Hematopoietic multipotent progenitor cell treated with erythropoietin and hydrocortisone succinate and interleukin-3 and kit ligand, for 6 days (in vitro differentiated cells): ENCODE measurements at regions not wholly inside any gene's neighbourhood (a gene's known extent, or its start where the extent isn't known, plus 50 kb on each side); places are given as distances from the start of the nearest gene placed in this dataset.

Experiments used
- DNase-seq: peaks from one replicate; pipeline ENCODE4 v3.0.0-alpha.2; 2015

GRCh38 chr9:108015690-108016089 is 526.1 kb upstream of the KLF4 start:
- DNase-seq = no peak

DNA sequence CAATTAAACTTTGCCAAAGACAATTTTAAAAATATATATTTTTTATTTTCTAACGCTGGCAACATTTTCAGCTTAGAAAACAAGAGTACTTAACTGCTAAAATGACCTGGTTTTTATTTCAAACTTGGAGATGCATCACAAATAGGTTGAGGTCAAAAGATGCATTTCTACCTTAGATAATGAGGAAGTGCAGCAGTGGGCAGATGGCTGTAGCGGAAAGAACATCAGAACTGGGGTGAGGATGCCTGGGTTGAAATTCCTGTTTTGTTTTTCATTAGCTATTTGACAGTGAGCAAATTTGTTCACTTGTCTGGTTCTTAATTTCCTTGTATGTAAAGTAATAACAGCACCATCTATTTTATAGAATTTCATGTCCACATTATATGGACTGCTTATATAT is 524.8 kb upstream of the KLF4 start:
- no peak for DNase-seq

DNA sequence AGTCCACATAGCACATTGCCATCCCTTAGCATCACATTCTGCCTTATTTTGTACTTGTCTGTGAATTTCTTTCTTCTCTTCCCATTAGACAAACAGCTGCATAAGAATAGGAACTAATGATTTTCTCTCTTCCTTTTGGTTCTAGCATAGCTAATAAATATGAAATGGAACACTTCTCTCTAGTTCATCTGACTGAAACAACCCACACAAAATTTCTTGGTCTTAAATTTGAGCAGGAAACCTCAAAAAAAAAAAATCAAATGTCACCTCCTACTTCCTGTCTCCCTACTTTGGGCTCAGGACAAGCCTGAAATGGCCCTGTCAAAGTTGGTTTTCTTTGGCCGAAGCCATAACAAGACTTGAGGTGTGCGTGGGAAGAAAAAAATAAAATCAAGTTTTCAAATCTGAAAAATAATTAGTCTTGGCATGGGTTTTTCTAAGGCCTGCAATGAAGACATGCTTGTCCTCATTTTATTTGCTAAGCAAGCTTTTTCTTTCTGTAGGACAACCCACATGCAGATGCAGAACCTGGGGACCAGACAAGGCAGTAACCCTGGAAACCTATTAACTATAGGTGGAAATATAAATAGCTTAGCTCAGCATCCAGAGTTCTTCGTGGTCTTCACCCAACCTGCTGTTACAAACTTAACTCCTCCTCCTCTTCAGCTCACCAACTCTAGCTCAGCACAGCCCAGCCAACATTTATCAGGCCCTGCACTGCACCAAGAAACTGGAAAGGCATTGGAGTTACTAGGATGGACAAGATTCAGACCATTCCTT is 523.5 kb upstream of the KLF4 start:
- no peak for DNase-seq

DNA sequence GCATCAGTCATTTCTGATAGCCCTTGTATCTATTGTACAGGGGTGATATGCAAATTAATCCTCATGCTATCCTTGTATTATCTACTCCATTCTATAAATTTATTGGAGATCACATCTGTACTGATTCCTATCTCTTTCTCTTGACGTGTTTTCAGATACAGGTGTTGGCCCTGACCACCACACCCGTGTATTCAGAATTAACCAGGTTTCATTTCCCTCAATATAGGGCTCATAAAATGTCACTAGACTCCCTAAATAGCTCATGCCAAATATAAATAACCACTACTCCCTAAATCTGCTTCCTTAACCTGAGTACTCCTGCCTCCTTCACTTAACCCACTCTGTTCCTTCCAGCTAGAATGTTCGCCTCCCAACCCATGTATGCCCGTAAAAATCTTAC is 522.8 kb upstream of the KLF4 start:
- no peak for DNase-seq

- DNase-seq = no peak
Observed at GRCh38 chr9:108003526-108003925, 514.0 kb upstream of the KLF4 start.

GRCh38 chr9:108002371-108002956 is 512.9 kb upstream of the KLF4 start:
- DNase-seq = no peak

DNA sequence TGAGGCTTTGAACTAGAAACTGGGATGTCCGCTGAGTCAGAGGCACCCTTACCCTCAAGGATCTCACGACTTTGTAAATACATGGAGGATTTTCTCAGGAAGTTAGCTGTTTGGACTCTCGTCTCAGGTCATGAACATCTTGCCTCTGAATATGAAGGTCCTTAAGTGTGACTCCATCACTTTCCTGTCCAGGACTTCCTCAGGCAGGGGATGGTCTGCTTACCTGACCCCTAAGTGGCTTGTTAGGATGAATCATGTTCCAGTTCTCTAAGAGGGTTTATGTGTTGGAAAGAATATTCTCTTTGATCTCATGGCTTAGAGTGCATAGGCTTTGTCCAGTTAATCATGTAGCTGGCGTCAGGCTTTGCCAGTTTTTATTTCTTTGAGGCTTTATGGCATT is 511.7 kb upstream of the KLF4 start:
- DNase-seq = no peak

DNA sequence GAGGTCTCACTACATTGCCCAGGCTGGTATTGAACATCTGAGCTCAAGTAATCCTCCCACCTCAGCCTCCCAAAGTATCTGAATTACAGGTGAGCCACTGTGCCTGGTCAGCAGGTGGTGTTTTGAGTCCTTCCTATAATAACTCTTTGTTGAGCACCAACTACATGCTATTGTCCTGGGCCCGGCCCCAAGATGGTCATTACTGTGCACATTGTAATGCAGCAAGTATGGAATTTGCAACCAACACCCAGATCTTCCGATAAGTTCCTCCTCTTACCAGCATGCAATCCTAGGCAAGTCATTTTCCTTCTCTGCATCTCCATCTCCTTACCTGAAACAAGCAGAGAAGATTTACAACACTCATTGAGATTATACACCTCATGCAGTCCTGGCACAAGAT is 510.3 kb upstream of the KLF4 start:
- DNase-seq = no peak

DNA sequence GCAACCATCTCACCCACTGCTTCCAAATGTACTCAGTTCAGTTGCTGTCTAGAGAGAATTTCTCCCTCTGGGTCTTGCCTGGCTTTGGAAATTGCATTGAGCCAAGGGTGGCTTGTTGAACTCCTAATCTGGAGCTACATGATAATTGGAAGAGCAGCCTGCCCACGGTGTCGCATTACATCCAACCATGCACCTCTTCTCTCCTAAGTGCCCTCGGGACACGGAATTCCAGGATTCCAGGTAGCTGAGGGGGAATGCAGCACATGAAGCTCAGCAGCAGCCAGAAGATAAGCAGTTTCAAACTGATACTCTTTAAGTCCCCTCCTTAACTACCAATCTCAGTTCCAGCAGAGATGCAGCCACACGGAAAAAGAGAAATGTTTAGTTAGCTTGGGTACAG is 509.4 kb upstream of the KLF4 start:
- no peak for DNase-seq

GRCh38 chr9:107994648-107995047 is 505.1 kb upstream of the KLF4 start:
- no peak for DNase-seq

GRCh38 chr9:107992271-107992670 is 502.7 kb upstream of the KLF4 start:
- DNase-seq = peak; percentile 7

DNA sequence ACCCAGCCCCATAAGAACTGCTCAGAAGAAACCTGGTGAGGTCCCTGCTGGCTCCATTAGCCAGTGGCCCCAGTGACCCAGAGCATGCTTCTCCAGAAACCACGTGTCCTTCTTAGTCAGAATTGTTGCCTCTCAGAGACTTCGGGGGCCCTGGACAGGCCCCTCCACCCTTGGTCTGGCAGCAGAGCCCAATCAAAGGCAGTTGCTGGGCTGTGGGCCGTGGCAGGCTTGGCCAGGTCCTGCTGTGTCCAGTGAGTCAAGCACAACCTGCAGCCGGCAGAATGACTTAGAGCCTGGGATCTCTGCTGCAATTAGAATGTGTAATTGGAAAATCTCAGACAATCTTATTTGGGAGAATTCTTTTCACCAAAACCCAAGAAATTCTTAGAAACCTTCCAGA is 502.0 kb upstream of the KLF4 start:
- DNase-seq = no peak

- peak; percentile 42 for DNase-seq
Observed at GRCh38 chr9:107989544-107989943, 500.0 kb upstream of the KLF4 start.

DNA sequence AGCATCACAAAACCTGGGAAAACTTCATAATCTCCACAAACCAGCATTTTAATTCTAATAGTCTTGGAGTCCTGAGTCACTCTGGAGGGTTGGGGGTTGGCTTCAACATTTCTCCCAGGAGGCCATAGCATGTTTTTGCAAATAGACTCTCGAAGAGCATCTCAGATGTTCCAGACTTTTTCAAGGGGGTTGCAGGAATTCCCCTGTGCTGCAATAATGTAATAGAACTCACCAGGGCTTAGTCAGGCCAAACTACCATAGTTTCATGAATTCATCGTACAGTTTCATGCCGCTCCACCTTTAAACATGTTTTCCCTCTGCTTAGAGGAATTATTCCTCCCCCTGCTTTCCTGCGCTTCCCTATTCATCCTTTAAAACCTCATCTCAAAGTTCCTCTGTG is 499.5 kb upstream of the KLF4 start:
- DNase-seq = no peak

- DNase-seq = no peak
Observed at GRCh38 chr9:107984956-107985355, 495.4 kb upstream of the KLF4 start.

GRCh38 chr9:107983762-107984161 is 494.2 kb upstream of the KLF4 start:
- no peak for DNase-seq

DNA sequence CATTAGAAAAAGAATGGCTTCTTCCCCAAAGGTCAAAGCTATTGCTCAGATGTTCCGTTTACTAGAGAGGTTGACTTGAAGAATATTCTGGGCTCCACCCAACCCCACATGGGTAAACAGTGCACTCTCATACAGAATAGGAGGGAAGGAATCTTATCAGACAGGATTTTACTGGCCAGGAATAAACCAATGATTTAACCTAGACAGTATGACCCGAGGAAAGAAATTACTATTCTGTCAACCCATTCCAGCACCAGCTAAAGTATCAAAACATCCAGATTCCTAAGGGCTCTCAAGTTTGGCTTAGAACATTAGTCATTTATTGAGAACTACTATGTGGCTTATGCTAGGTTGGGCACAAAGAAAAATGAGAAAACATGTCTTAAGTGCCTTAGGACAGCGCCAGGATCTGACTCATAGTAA is 493.6 kb upstream of the KLF4 start:
- no peak for DNase-seq

DNA sequence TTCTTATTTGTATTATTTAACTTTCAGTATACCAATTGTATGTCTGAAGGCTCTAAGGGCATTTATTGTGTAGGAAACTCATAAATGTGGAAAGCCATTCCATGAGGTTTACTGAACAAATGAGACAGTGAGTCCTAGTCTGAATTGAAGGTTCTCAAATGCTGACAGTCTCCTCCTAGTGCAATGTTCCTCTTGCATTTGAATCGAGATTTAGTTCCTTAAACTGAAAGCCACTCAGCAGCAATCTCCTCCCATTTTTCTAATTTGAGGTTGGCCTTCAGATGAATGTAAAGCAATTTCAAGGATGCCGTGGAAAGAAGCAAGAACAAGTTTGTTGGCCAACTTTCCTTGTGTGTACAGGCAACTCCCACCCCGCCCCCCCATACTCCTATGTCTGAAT is 493.2 kb upstream of the KLF4 start:
- peak; percentile 17 for DNase-seq

GRCh38 chr9:107982001-107982400 is 492.4 kb upstream of the KLF4 start:
- no peak for DNase-seq

DNA sequence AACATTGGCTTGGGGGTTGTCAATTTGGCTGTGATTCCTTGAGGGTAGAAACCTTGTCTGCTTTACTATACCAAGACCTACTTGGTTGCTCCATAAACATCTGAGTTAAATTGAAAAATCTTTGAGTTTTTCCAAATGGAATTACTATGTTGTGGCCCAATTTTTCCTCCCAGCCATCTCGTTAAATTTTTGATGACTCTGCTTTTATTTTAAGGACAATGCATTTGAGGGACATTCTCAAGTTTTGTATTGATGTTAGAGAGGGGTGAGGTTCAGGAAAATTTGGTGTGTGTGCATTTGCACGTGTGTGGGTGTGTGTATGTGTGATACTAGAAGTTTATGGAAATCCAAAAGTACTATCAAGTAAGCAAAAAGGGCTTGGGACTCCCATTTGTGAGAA is 491.4 kb upstream of the KLF4 start:
- no peak for DNase-seq

- DNase-seq = no peak
Observed at GRCh38 chr9:107976767-107977166, 487.2 kb upstream of the KLF4 start.

DNA sequence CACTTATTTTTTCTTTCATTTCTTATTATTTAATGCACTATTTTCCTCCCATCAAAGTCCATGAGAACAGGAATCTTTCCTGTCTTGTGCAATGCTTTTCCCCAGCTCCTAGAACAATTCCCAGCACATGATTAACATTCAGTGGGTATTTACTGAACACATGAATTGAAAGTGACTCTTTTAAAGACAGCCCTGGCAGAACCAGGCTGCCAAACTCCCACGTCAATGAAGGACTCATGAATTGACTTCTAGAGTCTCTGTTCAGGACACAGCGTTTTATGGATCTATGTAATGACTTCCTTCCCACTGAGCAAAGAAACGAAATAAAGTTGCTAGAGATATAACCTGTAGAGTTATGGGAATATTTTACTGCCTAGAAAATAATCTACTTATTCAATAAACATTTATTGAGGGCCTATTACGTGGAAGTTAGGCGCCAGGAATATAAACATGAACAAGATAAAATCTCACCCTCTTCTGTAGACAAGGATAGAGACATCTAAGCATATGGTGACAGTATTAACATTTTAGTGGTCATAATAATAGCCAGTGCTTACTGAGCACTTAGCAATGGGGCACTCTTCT is 485.9 kb upstream of the KLF4 start:
- no peak for DNase-seq

DNA sequence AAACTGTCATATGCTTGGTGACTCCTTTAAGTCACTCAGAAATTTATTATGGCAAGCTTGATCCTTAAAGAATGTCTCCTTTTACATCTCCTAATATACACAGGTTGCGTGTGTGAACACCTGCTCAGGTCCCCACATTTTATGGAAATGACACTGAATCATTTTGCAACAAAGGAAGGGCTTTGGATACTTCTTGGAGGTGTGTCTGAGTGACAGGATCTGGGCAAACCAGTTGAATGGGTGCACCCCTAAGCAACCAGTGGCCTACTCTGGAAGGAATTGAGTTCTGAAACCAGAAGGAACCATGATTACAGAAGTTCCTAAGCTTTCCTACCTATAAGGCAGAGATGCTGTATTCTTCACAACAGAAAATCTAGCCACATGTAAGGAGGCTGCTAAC is 483.9 kb upstream of the KLF4 start:
- DNase-seq = no peak

DNA sequence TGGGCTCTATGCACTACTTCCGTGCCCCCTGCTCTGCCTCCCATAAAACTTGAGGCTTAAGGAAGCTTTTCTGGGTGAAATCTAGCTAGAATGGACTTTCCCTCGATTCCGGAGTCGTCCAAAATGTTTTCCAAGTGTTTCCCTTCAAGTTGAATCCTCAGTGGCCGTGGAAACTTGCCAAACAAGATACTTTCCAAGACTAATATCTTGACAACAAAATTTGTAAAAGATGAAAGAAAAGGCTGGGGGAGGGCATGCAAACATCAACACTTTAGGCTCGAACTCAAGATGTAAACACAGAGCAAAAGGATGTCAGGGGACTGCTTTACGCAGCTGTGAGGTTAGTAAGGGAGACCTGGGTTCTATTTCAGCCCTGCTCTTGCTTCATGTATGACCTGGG is 482.8 kb upstream of the KLF4 start:
- DNase-seq = no peak

DNA sequence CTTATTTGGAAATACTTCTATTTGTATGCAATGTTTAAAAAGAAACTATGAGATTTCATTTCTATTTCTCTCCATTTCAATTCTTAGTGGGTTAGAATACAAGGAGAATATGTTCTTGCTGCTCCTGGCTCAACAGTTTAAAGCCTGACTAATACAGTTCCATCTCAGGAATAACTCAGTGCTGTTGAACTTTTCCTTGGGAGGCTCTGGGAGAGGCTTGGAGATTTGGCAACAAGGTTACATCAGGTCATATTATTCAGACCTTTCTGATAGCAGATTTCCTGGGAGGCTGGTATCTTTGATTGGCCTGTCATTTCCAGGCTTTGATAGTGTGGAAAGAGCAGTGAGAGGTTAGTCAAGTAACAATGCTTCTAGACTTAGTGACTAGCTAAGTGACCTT is 481.7 kb upstream of the KLF4 start:
- DNase-seq = no peak
